ENCODE measurements at regions not wholly inside any gene's neighbourhood (a gene's known extent, or its start where the extent isn't known, plus 50 kb on each side); places are given as distances from the start of the nearest gene placed in this dataset.

- no peak for TF ChIP-seq CTCF (IDR thresholded peaks at IDR 0.05)
- no peak for TF ChIP-seq POLR2A (IDR thresholded peaks at IDR 0.05)
- TF ChIP-seq EP300 (IDR thresholded peaks at IDR 0.05) = no peak
- no peak for TF ChIP-seq POLR2AphosphoS5 (IDR thresholded peaks at IDR 0.05)
These were observed 124.7 kb upstream of the GATA6 start for GRCh38 chr18:22044474-22045220.
